Uterus (tissue), 3 donors: ENCODE measurements at regions not wholly inside any gene's neighbourhood (a gene's known extent, or its start where the extent isn't known, plus 50 kb on each side); places are given as distances from the start of the nearest gene placed in this dataset.

Experiments
- DNase-seq, 2 donors: peaks; one replicate each; pipeline ENCODE4 v3.0.0-alpha.2; 2019 to 2020
- H3K27ac ChIP-seq, 2 donors: fragments of 200-600 bp; sonication (generic); 1 replicate in 1 of 2; 2 replicates in 1 of 2; pipeline ENCODE4 v1.5.1; 2016 to 2018
- H3K27me3 ChIP-seq, 2 donors: fragments of 200-600 bp; sonication (generic); one replicate each; pipeline ENCODE4 v1.5.1; 2018 to 2019; ENCODE audit warnings: control low read depth in 1 of 2
- H3K36me3 ChIP-seq, 2 donors: fragments of 200-600 bp; sonication (generic); one replicate each; pipeline ENCODE4 v1.5.1; 2019; ENCODE audit warnings: control low read depth in 1 of 2
- H3K4me1 ChIP-seq, 2 donors: fragments of 200-600 bp; sonication (generic); one replicate each; pipeline ENCODE4 v1.5.1; 2018 to 2019; ENCODE audit warnings: control low read depth in 1 of 2
- H3K4me3 ChIP-seq, 2 donors: fragments of 200-600 bp; sonication (generic); 1 replicate in 1 of 2; 2 replicates in 1 of 2; pipeline ENCODE4 v1.5.1; 2018 to 2019; ENCODE audit warnings: mild to moderate bottlenecking in 1 of 2
- H3K9me3 ChIP-seq, 2 donors: fragments of 200-600 bp; sonication (generic); one replicate each; pipeline ENCODE4 v1.5.1; 2019; ENCODE audit warnings: control low read depth in 1 of 2
- CTCF ChIP-seq, 4 experiments: fragments of 200-600 bp in 2 of 4; fragments of 450-650 bp in 2 of 4; sonication (generic) in 2 of 4; IDR thresholded peaks; one replicate each; pipeline ENCODE4 v1.5.1; 2016 to 2019; ENCODE audit warnings: antibody characterized with exemption in 4 of 4, mild to moderate bottlenecking in 2 of 4, moderate library complexity in 1 of 4
- POLR2A ChIP-seq, 2 donors: fragments of 450-650 bp; IDR thresholded peaks; one replicate each; pipeline ENCODE4 v1.6.1; 2016; ENCODE audit warnings: antibody characterized with exemption in 2 of 2, mild to moderate bottlenecking in 1 of 2, moderate library complexity in 1 of 2
- intact Hi-C: fragments of 100-400 bp; cut with DNase I; formaldehyde crosslinking; loops from one replicate; pipeline ENCODE4 v1.15.1; 2023; ENCODE audit warnings: low total_unique reads
- donor health status: DM: yes; HTN: yes; CAD: no.

- no peaks in the 10 kb centered on the region for H3K4me1 ChIP-seq
- DNase-seq, result no peak
- no peaks in the 10 kb centered on the region for H3K9me3 ChIP-seq
- H3K4me3 ChIP-seq, result no peak overlapping the region
- H3K27ac ChIP-seq, result no peak overlapping the region
- intact Hi-C loops, result no loop called here
- TF ChIP-seq POLR2A (IDR thresholded peaks at IDR 0.05), result no peak
- no peak for TF ChIP-seq CTCF (IDR thresholded peaks at IDR 0.05)
- H3K27me3 ChIP-seq, result no peaks in the 10 kb centered on the region
- no peaks in the 10 kb centered on the region for H3K36me3 ChIP-seq
These were observed 205.4 kb upstream of the FMN2 start for GRCh38 chr1:239886266-239886665.

- Histone ChIP-seq H3K27ac (no peak overlapping the region), H3K9me3 (no peaks in the 10 kb centered on the region), H3K4me1 (no peaks in the 10 kb centered on the region), H3K27me3 (no peaks in the 10 kb centered on the region), H3K36me3 (no peaks in the 10 kb centered on the region), H3K4me3 (no peak overlapping the region)
- DNase-seq, result no peak
- no peak for TF ChIP-seq CTCF (IDR thresholded peaks at IDR 0.05)
- no peak for TF ChIP-seq POLR2A (IDR thresholded peaks at IDR 0.05)
- intact Hi-C loops, result no loop called here
These were observed 203.0 kb upstream of the FMN2 start for GRCh38 chr1:239888639-239889038.

- TF ChIP-seq POLR2A (IDR thresholded peaks at IDR 0.05) (no peak), CTCF (IDR thresholded peaks at IDR 0.05) (no peak)
- H3K27me3 ChIP-seq, result no peaks in the 10 kb centered on the region
- DNase-seq, result no peak
- H3K4me1 ChIP-seq, result no peaks in the 10 kb centered on the region
- H3K36me3 ChIP-seq, result no peaks in the 10 kb centered on the region
- no peaks in the 10 kb centered on the region for H3K9me3 ChIP-seq
- no peak overlapping the region for H3K4me3 ChIP-seq
- no peak overlapping the region for H3K27ac ChIP-seq
- intact Hi-C loops, result no loop called here
These were observed 199.9 kb upstream of the FMN2 start for GRCh38 chr1:239891621-239892358.

GRCh38 chr1:239892602-239893001, 199.1 kb upstream of the FMN2 start:
- DNase-seq, result no peak
- Histone ChIP-seq H3K27ac (no peak overlapping the region), H3K9me3 (no peaks in the 10 kb centered on the region), H3K4me1 (no peaks in the 10 kb centered on the region), H3K4me3 (no peak overlapping the region), H3K36me3 (no peaks in the 10 kb centered on the region), H3K27me3 (no peaks in the 10 kb centered on the region)
- TF ChIP-seq POLR2A (IDR thresholded peaks at IDR 0.05) (no peak), CTCF (IDR thresholded peaks at IDR 0.05) (no peak)
- intact Hi-C loops, result no loop called here

GRCh38 chr1:239893127-239893731, 198.5 kb upstream of the FMN2 start:
- no peak overlapping the region for H3K27ac ChIP-seq
- H3K4me3 ChIP-seq, result no peak overlapping the region
- H3K36me3 ChIP-seq, result no peaks in the 10 kb centered on the region
- TF ChIP-seq CTCF (IDR thresholded peaks at IDR 0.05) (no peak), POLR2A (IDR thresholded peaks at IDR 0.05) (no peak)
- no peak for DNase-seq
- intact Hi-C loops, result no loop called here
- H3K27me3 ChIP-seq, result no peaks in the 10 kb centered on the region
- no peaks in the 10 kb centered on the region for H3K4me1 ChIP-seq
- no peaks in the 10 kb centered on the region for H3K9me3 ChIP-seq
